Activated T-cell treated with anti-CD3 and anti-CD28 coated beads for 1 hour (primary cell): ENCODE measurements at regions not wholly inside any gene's neighbourhood (a gene's known extent, or its start where the extent isn't known, plus 50 kb on each side); places are given as distances from the start of the nearest gene placed in this dataset.

Experiments used
- DNase-seq: peaks from one replicate; pipeline ENCODE4 v3.0.0-alpha.2; 2020; ENCODE audit warnings: low read depth

GRCh38 chr13:22505489-22505888, 675.3 kb upstream of the SGCG start:
- DNase-seq = no peak

- no peak for DNase-seq
Measured at GRCh38 chr13:22506096-22506691, 674.6 kb upstream of the SGCG start.

- DNase-seq = no peak
Measured at GRCh38 chr13:22517544-22517943, 663.2 kb upstream of the SGCG start.

- no peak for DNase-seq
Measured at GRCh38 chr13:22536851-22537250, 643.9 kb upstream of the SGCG start.

GRCh38 chr13:22538400-22538799, 642.4 kb upstream of the SGCG start:
- DNase-seq = no peak

GRCh38 chr13:22549126-22549525, 631.7 kb upstream of the SGCG start:
- no peak for DNase-seq

GRCh38 chr13:22561581-22561980, 619.2 kb upstream of the SGCG start:
- DNase-seq = no peak

- no peak for DNase-seq
Measured at GRCh38 chr13:22562116-22562515, 618.7 kb upstream of the SGCG start.

GRCh38 chr13:22563272-22563671, 617.5 kb upstream of the SGCG start:
- no peak for DNase-seq

GRCh38 chr13:22569811-22570210, 611.0 kb upstream of the SGCG start:
- no peak for DNase-seq

- DNase-seq = no peak
Measured at GRCh38 chr13:22589880-22590279, 590.9 kb upstream of the SGCG start.

GRCh38 chr13:22592515-22592914, 588.3 kb upstream of the SGCG start:
- no peak for DNase-seq

GRCh38 chr13:22594041-22594440, 586.7 kb upstream of the SGCG start:
- no peak for DNase-seq

- no peak for DNase-seq
Measured at GRCh38 chr13:22596171-22596863, 584.5 kb upstream of the SGCG start.

GRCh38 chr13:22599156-22599555, 581.6 kb upstream of the SGCG start:
- no peak for DNase-seq

GRCh38 chr13:22618002-22618401, 562.8 kb upstream of the SGCG start:
- DNase-seq = no peak

GRCh38 chr13:22625691-22626090, 555.1 kb upstream of the SGCG start:
- no peak for DNase-seq

GRCh38 chr13:22629374-22629773, 551.4 kb upstream of the SGCG start:
- no peak for DNase-seq

- no peak for DNase-seq
Measured at GRCh38 chr13:22642088-22642487, 538.7 kb upstream of the SGCG start.

- DNase-seq = no peak
Measured at GRCh38 chr13:22644941-22645340, 535.8 kb upstream of the SGCG start.

GRCh38 chr13:22647156-22647850, 533.5 kb upstream of the SGCG start:
- no peak for DNase-seq

- DNase-seq = no peak
Measured at GRCh38 chr13:22648320-22648801, 532.4 kb upstream of the SGCG start.

GRCh38 chr13:22652796-22653195, 528.0 kb upstream of the SGCG start:
- DNase-seq = no peak
